GM12878 (cell line): ENCODE measurements at regions not wholly inside any gene's neighbourhood (a gene's known extent, or its start where the extent isn't known, plus 50 kb on each side); places are given as distances from the start of the nearest gene placed in this dataset.

ENCODE experiments used
- ATF7 ChIP-seq: fragments of 450-650 bp; IDR thresholded peaks from 2 replicates; pipeline ENCODE4 v1.6.1; 2016; ENCODE audit warnings: low read depth, mild to moderate bottlenecking
- BCLAF1 ChIP-seq: fragments of 450-650 bp; IDR thresholded peaks from 2 replicates; pipeline ENCODE4 v1.6.1; 2017; ENCODE audit warnings: antibody characterized with exemption, mild to moderate bottlenecking, moderate library complexity
- CEBPZ ChIP-seq: fragments of 150-350 bp; IDR thresholded peaks from 2 replicates; pipeline ENCODE4 v1.6.1; 2016; ENCODE audit warnings: low read depth, low read length
- CHD2 ChIP-seq: IDR thresholded peaks from 2 replicates; pipeline ENCODE4 v1.6.1; 2011; ENCODE audit warnings: low read depth, low read length, improper control_type of control experiment, borderline replicate concordance
- GABPA ChIP-seq: IDR thresholded peaks from 2 replicates; pipeline ENCODE4 v1.6.1; 2014; ENCODE audit warnings: antibody characterized with exemption, low read depth, mild to moderate bottlenecking, inconsistent platforms
- HDGF ChIP-seq: fragments of 450-650 bp; IDR thresholded peaks from 2 replicates; pipeline ENCODE4 v1.6.1; 2016; ENCODE audit warnings: antibody characterized with exemption
- MEF2B ChIP-seq: fragments of 450-650 bp; IDR thresholded peaks from 2 replicates; pipeline ENCODE4 v1.6.1; 2018; ENCODE audit warnings: mild to moderate bottlenecking, moderate library complexity; ENCODE audit not compliant: partially characterized antibody, poor library complexity, severe bottlenecking
- MLLT1 ChIP-seq: fragments of 450-650 bp; IDR thresholded peaks from 2 replicates; pipeline ENCODE4 v1.6.1; 2016; ENCODE audit warnings: mild to moderate bottlenecking
- PBX3 ChIP-seq: IDR thresholded peaks from 2 replicates; pipeline ENCODE4 v1.6.1; 2011; ENCODE audit warnings: mild to moderate bottlenecking, low read depth, low read length, moderate library complexity; ENCODE audit not compliant: insufficient replicate concordance
- RBBP5 ChIP-seq: fragments of 200-600 bp; sonication (generic); conservative IDR thresholded peaks from 2 replicates; pipeline ENCODE4 v1.6.1; 2016
- SMAD5 ChIP-seq: IDR thresholded peaks from 2 replicates; pipeline ENCODE4 v1.6.1; 2016; ENCODE audit warnings: antibody characterized with exemption, low read depth
- SREBF2 ChIP-seq: IDR thresholded peaks from 2 replicates; pipeline ENCODE4 v1.6.1; 2012; ENCODE audit warnings: mild to moderate bottlenecking, low read length
- TARDBP ChIP-seq: IDR thresholded peaks from 2 replicates; pipeline ENCODE4 v1.6.1; 2016; ENCODE audit warnings: borderline replicate concordance
- TCF12 ChIP-seq: IDR thresholded peaks from 2 replicates; pipeline ENCODE4 v1.6.1; 2011; ENCODE audit warnings: low read depth, mild to moderate bottlenecking, low read length
- ZBED1 ChIP-seq: IDR thresholded peaks from 2 replicates; pipeline ENCODE4 v1.6.1; 2016; ENCODE audit warnings: borderline replicate concordance
- ZNF217 ChIP-seq: fragments of 450-650 bp; IDR thresholded peaks from 2 replicates; pipeline ENCODE4 v1.6.1; 2017; ENCODE audit warnings: antibody characterized with exemption, mild to moderate bottlenecking
- ZNF622 ChIP-seq: fragments of 450-650 bp; IDR thresholded peaks from 2 replicates; pipeline ENCODE4 v1.6.1; 2017; ENCODE audit warnings: mild to moderate bottlenecking, inconsistent platforms
- ZNF687 ChIP-seq: fragments of 450-650 bp; IDR thresholded peaks from 2 replicates; pipeline ENCODE4 v1.6.1; 2017; ENCODE audit warnings: mild to moderate bottlenecking, moderate library complexity

GRCh38 chr13:88919970-88920628, 1248.9 kb downstream of the SLITRK5 start (continued):
- TF ChIP-seq CEBPZ (no peak), BCLAF1 (no peak), ZNF217 (no peak), ZNF687 (no peak), CHD2 (no peak), RBBP5 (no peak), SREBF2 (no peak), PBX3 (no peak), ATF7 (peak; percentile 43), MLLT1 (no peak), TARDBP (no peak), MEF2B (peak; percentile 63), ZBED1 (no peak), HDGF (no peak), GABPA (no peak), TCF12 (0 out of 2 replicates have a peak, but pooled peaks have one; percentile 50), SMAD5 (no peak), ZNF622 (no peak)
